CD8-positive, alpha-beta memory T cell (primary cell): ENCODE measurements at regions not wholly inside any gene's neighbourhood (a gene's known extent, or its start where the extent isn't known, plus 50 kb on each side); places are given as distances from the start of the nearest gene placed in this dataset.

ENCODE experiments used
- CTCF ChIA-PET: fragments of 350-600 bp; sonication (Branson Sonifier 250); formaldehyde crosslinking; loops from one replicate; lab custom pipeline; 2021; ENCODE audit warnings: antibody characterized with exemption; lab: Charles Lee
- POLR2A ChIA-PET: fragments of 350-600 bp; sonication (Branson Sonifier 250); formaldehyde crosslinking; loops from one replicate; lab custom pipeline; 2021; ENCODE audit warnings: antibody characterized with exemption; lab: Charles Lee
- DNase-seq, 5 donors: peaks; one replicate each; pipeline versions ENCODE4 v3.0.0 to v3.0.0-alpha.2; 2020 to 2022; ENCODE audit warnings: mixed read lengths in 1 of 5
- H3K27ac ChIP-seq: one replicate; pipeline ENCODE4 v1.7.0; 2013; ENCODE audit warnings: low read depth, mild to moderate bottlenecking, low read length, moderate library complexity
- H3K27me3 ChIP-seq: 2 replicates; pipeline ENCODE4 v1.7.0; 2013; ENCODE audit warnings: low read length, mild to moderate bottlenecking; ENCODE audit not compliant: insufficient read depth, poor library complexity, severe bottlenecking
- H3K36me3 ChIP-seq: 2 replicates; pipeline ENCODE4 v1.7.0; 2013; ENCODE audit warnings: mild to moderate bottlenecking, low read length, moderate library complexity; ENCODE audit not compliant: insufficient read depth
- H3K4me1 ChIP-seq: 2 replicates; pipeline ENCODE4 v1.7.0; 2013; ENCODE audit warnings: mild to moderate bottlenecking, low read length, moderate library complexity; ENCODE audit not compliant: insufficient read depth
- H3K4me3 ChIP-seq: 2 replicates; pipeline ENCODE4 v1.7.0; 2013; ENCODE audit warnings: mild to moderate bottlenecking, low read length
- H3K9me3 ChIP-seq: 2 replicates; pipeline ENCODE4 v1.7.0; 2013; ENCODE audit warnings: mild to moderate bottlenecking, low read length
- H3K27ac Mint-ChIP-seq, 8 donors: one replicate each; pipeline ENCODE4 v1.8.0; 2020 to 2021; ENCODE audit warnings: mixed read lengths in 8 of 8, mild to moderate bottlenecking in 6 of 8, inconsistent platforms in 3 of 8, moderate library complexity in 3 of 8
- H3K27me3 Mint-ChIP-seq, 2 donors: one replicate each; pipeline ENCODE4 v1.8.0; 2020 to 2021; ENCODE audit warnings: mixed read lengths in 2 of 2, mild to moderate bottlenecking in 1 of 2, moderate library complexity in 1 of 2
- H3K36me3 Mint-ChIP-seq, 3 donors: one replicate each; pipeline ENCODE4 v1.8.0; 2020 to 2021; ENCODE audit warnings: mixed read lengths in 3 of 3, inconsistent platforms in 1 of 3, mild to moderate bottlenecking in 1 of 3
- H3K4me1 Mint-ChIP-seq, 3 donors: one replicate each; pipeline ENCODE4 v1.8.0; 2020 to 2021; ENCODE audit warnings: mixed read lengths in 3 of 3, inconsistent platforms in 1 of 3, mild to moderate bottlenecking in 1 of 3
- H3K4me3 Mint-ChIP-seq, 7 donors: one replicate each; pipeline ENCODE4 v1.8.0; 2020 to 2021; ENCODE audit warnings: mixed read lengths in 7 of 7, mild to moderate bottlenecking in 6 of 7, moderate library complexity in 4 of 7, inconsistent platforms in 2 of 7
- H3K9me3 Mint-ChIP-seq, 5 donors: one replicate each; pipeline ENCODE4 v1.8.0; 2020 to 2022; ENCODE audit warnings: mixed read lengths in 5 of 5, mild to moderate bottlenecking in 3 of 5, moderate library complexity in 2 of 5, inconsistent platforms in 1 of 5

GRCh38 chr5:1661831-1662558 lies 137.6 kb downstream of the MRPL36 start:
- Mint-ChIP-seq H3K9me3 (no peaks in the 10 kb centered on the region), H3K4me3 (no peak overlapping the region), H3K4me1 (peaks cover 5 to 16% (median 11%) of the 10 kb centered on the region in 3 donors), H3K27ac (peak overlapping the region in 2 of 8 donors; percentile 15 to 21), H3K27me3 (peaks cover 39 to 75% of the 10 kb centered on the region in 2 donors), H3K36me3 (peaks cover 0 to 8% (median 0%) of the 10 kb centered on the region in 3 donors)
- no peak for DNase-seq
- Histone ChIP-seq H3K27me3 (peaks cover 14% of the 10 kb centered on the region), H3K27ac (no peak overlapping the region), H3K4me1 (peaks cover 5% of the 10 kb centered on the region), H3K4me3 (no peak overlapping the region), H3K36me3 (no peaks in the 10 kb centered on the region), H3K9me3 (no peaks in the 10 kb centered on the region)
- CTCF ChIA-PET, result no interaction called here
- POLR2A ChIA-PET, result no interaction called here

- no peaks in the 10 kb centered on the region for H3K36me3 ChIP-seq
- no peak overlapping the region for H3K27ac ChIP-seq
- no peak for DNase-seq
- no peaks in the 10 kb centered on the region for H3K9me3 ChIP-seq
- H3K27me3 ChIP-seq, result peaks cover 8% of the 10 kb centered on the region
- H3K9me3 Mint-ChIP-seq, result no peaks in the 10 kb centered on the region
- peaks cover 0 to 8% (median 0%) of the 10 kb centered on the region in 3 donors for H3K36me3 Mint-ChIP-seq
- ChIA-PET CTCF (no interaction called here), POLR2A (interaction anchor here (0.7 kb wide), 1 partner anchor 9 kb away, joined by 3 read pairs; no protein-coding TSS in a partner anchor)
- H3K4me3 ChIP-seq, result no peak overlapping the region
- peaks cover 34 to 76% of the 10 kb centered on the region in 2 donors for H3K27me3 Mint-ChIP-seq
- H3K4me3 Mint-ChIP-seq, result no peak overlapping the region
- H3K4me1 Mint-ChIP-seq, result peaks cover 5 to 10% (median 7%) of the 10 kb centered on the region in 3 donors
- no peak overlapping the region for H3K27ac Mint-ChIP-seq
- H3K4me1 ChIP-seq, result no peaks in the 10 kb centered on the region
Measured at GRCh38 chr5:1661311-1661710, 137.6 kb upstream of the LPCAT1 start.

GRCh38 chr5:1660511-1660910 lies 136.8 kb upstream of the LPCAT1 start:
- Mint-ChIP-seq H3K27me3 (peaks cover 26 to 73% of the 10 kb centered on the region in 2 donors), H3K4me3 (no peak overlapping the region), H3K9me3 (no peaks in the 10 kb centered on the region), H3K27ac (no peak overlapping the region), H3K36me3 (peaks cover 0 to 5% (median 0%) of the 10 kb centered on the region in 3 donors), H3K4me1 (peaks cover 0 to 3% (median 0%) of the 10 kb centered on the region in 3 donors)
- DNase-seq, result no peak
- peaks cover 3% of the 10 kb centered on the region for H3K27me3 ChIP-seq
- CTCF ChIA-PET, result no interaction called here
- H3K36me3 ChIP-seq, result no peaks in the 10 kb centered on the region
- H3K27ac ChIP-seq, result no peak overlapping the region
- H3K4me1 ChIP-seq, result no peaks in the 10 kb centered on the region
- POLR2A ChIA-PET, result no interaction called here
- H3K9me3 ChIP-seq, result no peaks in the 10 kb centered on the region
- no peak overlapping the region for H3K4me3 ChIP-seq

- Mint-ChIP-seq H3K4me3 (no peak overlapping the region), H3K4me1 (no peaks in the 10 kb centered on the region), H3K9me3 (no peaks in the 10 kb centered on the region), H3K27me3 (peaks cover 23 to 68% of the 10 kb centered on the region in 2 donors), H3K36me3 (peaks cover 0 to 4% (median 0%) of the 10 kb centered on the region in 3 donors), H3K27ac (no peak overlapping the region)
- ChIA-PET CTCF (no interaction called here), POLR2A (no interaction called here)
- Histone ChIP-seq H3K4me1 (no peaks in the 10 kb centered on the region), H3K4me3 (no peak overlapping the region), H3K9me3 (no peaks in the 10 kb centered on the region), H3K36me3 (no peaks in the 10 kb centered on the region), H3K27ac (no peak overlapping the region), H3K27me3 (no peaks in the 10 kb centered on the region)
- DNase-seq, result no peak
Measured at GRCh38 chr5:1660001-1660400, 136.2 kb upstream of the LPCAT1 start.

GRCh38 chr5:1659100-1659981 lies 135.6 kb upstream of the LPCAT1 start:
- ChIA-PET CTCF (no interaction called here), POLR2A (no interaction called here)
- Mint-ChIP-seq H3K27me3 (peaks cover 19 to 65% of the 10 kb centered on the region in 2 donors), H3K36me3 (peaks cover 0 to 4% (median 0%) of the 10 kb centered on the region in 3 donors), H3K4me3 (no peak overlapping the region), H3K27ac (no peak overlapping the region), H3K4me1 (no peaks in the 10 kb centered on the region), H3K9me3 (no peaks in the 10 kb centered on the region)
- Histone ChIP-seq H3K4me3 (no peak overlapping the region), H3K36me3 (no peaks in the 10 kb centered on the region), H3K27ac (no peak overlapping the region), H3K4me1 (no peaks in the 10 kb centered on the region), H3K27me3 (peaks cover 3% of the 10 kb centered on the region), H3K9me3 (no peaks in the 10 kb centered on the region)
- DNase-seq, result no peak

- Histone ChIP-seq H3K27ac (no peak overlapping the region), H3K9me3 (no peaks in the 10 kb centered on the region), H3K27me3 (peaks cover 6% of the 10 kb centered on the region), H3K4me3 (no peak overlapping the region), H3K36me3 (no peaks in the 10 kb centered on the region), H3K4me1 (no peaks in the 10 kb centered on the region)
- Mint-ChIP-seq H3K27ac (no peak overlapping the region), H3K27me3 (peaks cover 18 to 62% of the 10 kb centered on the region in 2 donors), H3K4me1 (no peaks in the 10 kb centered on the region), H3K36me3 (peaks cover 0 to 4% (median 0%) of the 10 kb centered on the region in 3 donors), H3K4me3 (no peak overlapping the region), H3K9me3 (no peaks in the 10 kb centered on the region)
- ChIA-PET POLR2A (no interaction called here), CTCF (no interaction called here)
- no peak for DNase-seq
Measured at GRCh38 chr5:1658665-1659064, 134.9 kb upstream of the LPCAT1 start.

- no peak overlapping the region for H3K4me3 Mint-ChIP-seq
- ChIA-PET POLR2A (no interaction called here), CTCF (no interaction called here)
- no peak overlapping the region for H3K27ac Mint-ChIP-seq
- no peaks in the 10 kb centered on the region for H3K9me3 Mint-ChIP-seq
- H3K4me3 ChIP-seq, result no peak overlapping the region
- peaks cover 7% of the 10 kb centered on the region for H3K27me3 ChIP-seq
- H3K36me3 ChIP-seq, result no peaks in the 10 kb centered on the region
- H3K36me3 Mint-ChIP-seq, result no peaks in the 10 kb centered on the region
- H3K9me3 ChIP-seq, result no peaks in the 10 kb centered on the region
- no peaks in the 10 kb centered on the region for H3K4me1 ChIP-seq
- H3K27me3 Mint-ChIP-seq, result peaks cover 25 to 60% of the 10 kb centered on the region in 2 donors
- no peak overlapping the region for H3K27ac ChIP-seq
- no peak for DNase-seq
- H3K4me1 Mint-ChIP-seq, result peaks cover 1 to 5% (median 4%) of the 10 kb centered on the region in 3 donors
Measured at GRCh38 chr5:1657161-1657741, 133.5 kb upstream of the LPCAT1 start.
